GM12878 (cell line): ENCODE measurements at regions not wholly inside any gene's neighbourhood (a gene's known extent, or its start where the extent isn't known, plus 50 kb on each side); places are given as distances from the start of the nearest gene placed in this dataset.
"Not testable (repeated sequence)": the region's sequence is repeated elsewhere in the genome, so short reads cannot be mapped to it uniquely, and the experiment has no call there.

Experiments
- ATF7 ChIP-seq: fragments of 450-650 bp; IDR thresholded peaks from 2 replicates; pipeline ENCODE4 v1.6.1; 2016; ENCODE audit warnings: low read depth, mild to moderate bottlenecking
- MXI1 ChIP-seq: fragments of 150-350 bp; IDR thresholded peaks from 2 replicates; pipeline ENCODE4 v1.6.1; 2011; ENCODE audit warnings: low read depth, mild to moderate bottlenecking, inconsistent platforms, low read length, improper control_type of control experiment
- ZNF274 ChIP-seq: IDR thresholded peaks from one replicate; pipeline ENCODE4 v1.8.0; 2011; ENCODE audit not compliant: insufficient read length, insufficient read depth
- TF ChIP-seq, protein P1 (sequence below), 3 experiments: IDR thresholded peaks in 2 of 3; conservative IDR thresholded peaks in 1 of 3; 2 replicates each; pipeline ENCODE4 v1.5.1; 2011; ENCODE audit warnings: low read depth in 3 of 3, low read length in 3 of 3, mild to moderate bottlenecking in 3 of 3, control low read depth in 2 of 3, moderate library complexity in 2 of 3, inconsistent platforms in 1 of 3, mixed read lengths in 1 of 3; ENCODE audit not compliant: control insufficient read depth in 2 of 3, insufficient read depth in 1 of 3; ENCODE audit errors: extremely low read depth in 1 of 3

DNA sequence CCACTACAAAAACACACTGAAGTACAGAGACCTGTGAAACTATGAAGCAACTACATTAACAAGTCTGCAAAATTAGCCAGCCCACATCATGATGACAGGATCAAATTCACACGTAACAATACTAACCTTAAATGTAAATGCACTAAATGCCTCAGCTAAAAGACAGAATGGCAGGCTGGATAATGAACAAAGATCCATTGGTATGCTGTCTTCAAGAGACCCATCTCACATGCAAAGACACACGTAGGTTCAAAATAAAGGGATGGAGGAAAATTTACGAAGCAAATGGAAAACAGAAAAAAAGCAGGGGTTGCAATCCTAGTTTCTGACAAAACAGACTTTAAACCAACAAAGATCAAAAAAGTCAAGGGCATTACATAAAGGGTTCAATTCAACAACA, 120.1 kb upstream of the OSTN start:
- TF ChIP-seq ATF7, MXI1, ZNF274: not testable (repeated sequence)
- TF ChIP-seq, protein P1, sequence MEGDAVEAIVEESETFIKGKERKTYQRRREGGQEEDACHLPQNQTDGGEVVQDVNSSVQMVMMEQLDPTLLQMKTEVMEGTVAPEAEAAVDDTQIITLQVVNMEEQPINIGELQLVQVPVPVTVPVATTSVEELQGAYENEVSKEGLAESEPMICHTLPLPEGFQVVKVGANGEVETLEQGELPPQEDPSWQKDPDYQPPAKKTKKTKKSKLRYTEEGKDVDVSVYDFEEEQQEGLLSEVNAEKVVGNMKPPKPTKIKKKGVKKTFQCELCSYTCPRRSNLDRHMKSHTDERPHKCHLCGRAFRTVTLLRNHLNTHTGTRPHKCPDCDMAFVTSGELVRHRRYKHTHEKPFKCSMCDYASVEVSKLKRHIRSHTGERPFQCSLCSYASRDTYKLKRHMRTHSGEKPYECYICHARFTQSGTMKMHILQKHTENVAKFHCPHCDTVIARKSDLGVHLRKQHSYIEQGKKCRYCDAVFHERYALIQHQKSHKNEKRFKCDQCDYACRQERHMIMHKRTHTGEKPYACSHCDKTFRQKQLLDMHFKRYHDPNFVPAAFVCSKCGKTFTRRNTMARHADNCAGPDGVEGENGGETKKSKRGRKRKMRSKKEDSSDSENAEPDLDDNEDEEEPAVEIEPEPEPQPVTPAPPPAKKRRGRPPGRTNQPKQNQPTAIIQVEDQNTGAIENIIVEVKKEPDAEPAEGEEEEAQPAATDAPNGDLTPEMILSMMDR (IDR thresholded peaks at IDR 0.05 in 2 of 3, conservative IDR thresholded peaks at IDR 0.05 in 1 of 3; ENCODE audit: control insufficient read depth in 2 of 3, extremely low read depth in 1 of 3, insufficient read depth in 1 of 3, low read depth in 3 of 3, low read length in 3 of 3) = not testable (repeated sequence)
